ENCODE measurements at regions not wholly inside any gene's neighbourhood (a gene's known extent, or its start where the extent isn't known, plus 50 kb on each side); places are given as distances from the start of the nearest gene placed in this dataset.
A peak's percentile ranks its signal among the peaks of the same experiment; 100 is the strongest.
"Not testable (repeated sequence)": the region's sequence is repeated elsewhere in the genome, so short reads cannot be mapped to it uniquely, and the experiment has no call there.

DNA sequence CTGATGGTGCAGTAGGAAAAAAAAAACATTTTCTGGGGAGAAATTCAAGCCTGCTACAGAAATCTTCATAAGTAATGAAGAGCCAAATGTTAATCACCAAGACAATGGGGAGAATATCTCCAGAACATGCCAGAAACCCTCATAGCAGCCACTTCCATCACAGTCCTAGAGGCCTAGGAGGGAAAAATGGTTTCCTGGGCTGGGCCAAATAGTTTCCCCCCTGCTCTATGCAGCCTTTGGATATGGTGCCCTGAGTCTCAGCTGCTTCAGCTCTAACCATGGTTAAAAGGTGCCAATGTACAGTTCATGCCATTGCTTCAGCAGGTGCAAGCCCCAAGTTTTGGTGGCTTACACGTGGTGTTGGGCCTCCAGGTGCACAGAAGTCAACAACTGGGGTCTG, 113.1 kb downstream of the ZNF648 start:
- no peak for DNase-seq (ENCODE audit: low spot score)

DNA sequence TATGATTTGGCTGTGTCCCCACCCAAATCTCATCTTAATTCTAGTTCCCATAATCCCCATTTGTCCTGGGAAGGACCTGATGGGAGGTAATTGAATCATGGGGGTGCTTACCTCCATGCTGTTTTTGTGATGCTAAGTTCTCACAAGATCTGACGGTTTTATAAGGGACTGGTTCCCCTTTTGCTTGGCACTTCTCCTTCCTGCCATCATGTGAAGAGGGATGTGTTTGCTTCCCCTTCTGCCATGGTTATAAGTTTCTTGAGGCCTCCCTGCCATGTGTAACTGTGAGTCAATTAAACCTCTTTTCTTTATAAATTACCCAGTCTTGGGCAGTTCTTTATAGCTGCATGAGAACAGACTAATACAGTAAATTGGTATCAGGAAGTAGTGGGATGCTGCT, 114.1 kb downstream of the ZNF648 start:
- DNase-seq (ENCODE audit: low spot score): no peak

DNA sequence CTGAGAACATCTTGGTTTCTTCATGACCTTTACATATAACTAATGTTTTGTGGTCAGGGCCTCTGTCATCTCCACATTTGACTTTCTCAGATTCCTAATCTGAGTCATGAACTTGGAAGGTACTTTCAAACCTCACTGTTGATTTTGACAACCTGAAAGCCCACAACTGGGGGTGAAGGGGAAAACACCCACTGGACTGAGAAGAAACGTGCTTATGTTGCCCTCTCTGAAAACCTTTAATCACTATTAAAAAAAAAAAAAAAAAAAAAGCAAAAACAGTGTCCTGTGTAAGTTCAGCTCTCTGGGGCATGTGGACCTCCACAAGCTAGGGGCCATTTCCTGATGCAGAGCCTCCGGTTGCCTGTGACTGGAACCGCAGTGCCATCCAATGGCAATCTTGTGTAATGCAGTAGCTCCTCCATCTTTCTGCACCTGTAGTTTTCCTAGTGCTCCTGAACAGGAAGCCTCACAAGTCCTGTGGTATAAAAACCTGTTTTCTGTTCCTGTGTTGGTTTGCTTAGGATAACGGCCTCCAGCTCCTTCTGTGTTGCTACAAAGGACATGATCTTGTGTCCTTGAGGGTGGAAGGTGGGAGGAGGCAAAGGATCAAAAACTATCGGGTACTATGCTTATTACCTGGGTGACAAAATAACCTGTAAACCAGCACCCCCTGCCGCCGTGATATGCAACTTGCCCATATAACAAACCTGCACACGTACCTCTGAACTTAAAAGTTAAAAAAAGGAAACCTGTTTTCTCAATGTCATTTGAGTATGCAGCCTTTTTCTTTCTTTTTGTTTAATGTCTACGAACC, 124.5 kb downstream of the ZNF648 start:
- peak; percentile 6 for DNase-seq (ENCODE audit: low spot score)

DNA sequence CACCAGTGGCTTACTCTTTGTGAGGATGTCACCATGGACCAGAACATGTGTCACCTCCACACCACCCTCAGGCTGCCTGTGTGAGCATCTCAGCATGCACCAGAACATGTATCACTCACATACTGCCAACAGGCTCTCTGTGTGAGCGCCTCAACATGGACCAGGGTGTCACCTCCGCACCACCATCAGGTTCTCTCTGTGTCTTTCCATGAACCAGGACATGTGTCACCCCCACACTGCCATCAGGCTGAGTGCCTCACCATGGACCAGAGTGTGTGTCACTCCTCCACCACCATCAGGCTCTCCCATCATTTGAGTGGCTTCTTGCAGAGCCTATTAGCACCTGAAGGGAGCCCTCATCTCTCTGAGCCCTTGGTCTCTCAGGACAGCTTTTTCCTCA, 125.2 kb downstream of the ZNF648 start:
- DNase-seq (ENCODE audit: low spot score): no peak

DNA sequence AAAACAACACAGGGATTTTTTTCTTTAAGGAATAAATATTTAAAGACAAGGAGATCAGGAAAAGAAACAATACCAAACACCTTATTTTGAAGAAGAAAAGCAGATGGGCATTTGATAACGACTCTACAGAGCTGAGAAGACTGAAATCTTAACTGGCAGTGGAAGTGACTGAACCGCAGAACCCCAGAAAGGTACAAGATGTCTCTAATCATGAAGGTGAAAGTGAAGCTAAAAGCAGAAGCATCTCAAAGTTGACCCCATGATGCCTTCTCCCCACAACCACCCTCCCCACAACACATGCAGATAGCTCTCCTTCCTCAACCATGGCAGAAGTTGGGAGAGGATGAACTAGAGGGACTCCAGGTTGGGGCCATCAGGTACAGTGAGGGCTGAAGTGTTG, 129.6 kb downstream of the ZNF648 start:
- no peak for DNase-seq (ENCODE audit: low spot score)

DNA sequence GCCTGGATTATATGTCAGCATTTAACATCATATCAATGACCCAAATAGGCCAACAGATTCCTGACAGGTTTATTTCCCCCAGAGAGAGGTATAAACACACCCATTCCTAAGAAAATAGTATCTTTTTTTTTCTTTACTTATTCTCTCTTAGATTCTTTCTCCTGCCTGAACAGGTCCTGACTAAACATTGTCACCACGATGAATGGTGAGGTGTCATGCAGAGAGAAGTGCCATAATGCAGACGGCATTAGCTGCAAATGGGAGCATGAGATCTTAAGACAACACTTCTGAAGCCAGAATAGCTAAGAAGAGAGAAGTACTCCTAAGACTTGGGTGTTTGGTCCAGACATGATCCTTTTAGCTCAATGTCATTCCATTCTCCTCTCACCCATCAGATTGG, 131.3 kb downstream of the ZNF648 start:
- no peak for DNase-seq (ENCODE audit: low spot score)

DNA sequence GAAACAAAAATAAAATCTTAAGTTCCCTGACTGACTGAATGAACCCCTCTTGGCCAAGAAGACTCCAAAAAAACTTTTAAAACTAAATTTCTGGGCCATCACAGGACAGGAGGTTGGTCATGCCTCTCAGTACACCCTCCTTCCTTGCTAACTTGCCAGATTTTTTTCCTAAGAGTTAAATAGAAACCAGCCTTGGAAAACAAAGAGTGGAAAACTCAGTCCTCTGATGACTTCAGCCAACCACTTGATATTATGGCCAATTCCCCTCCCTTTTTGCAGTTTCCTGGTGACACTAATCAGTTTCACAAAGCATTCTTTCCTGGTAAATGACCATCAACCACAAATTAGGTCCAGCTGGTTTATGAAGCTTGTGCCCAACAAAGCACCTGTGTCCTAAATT, 134.8 kb downstream of the ZNF648 start:
- no peak for DNase-seq (ENCODE audit: low spot score)

DNA sequence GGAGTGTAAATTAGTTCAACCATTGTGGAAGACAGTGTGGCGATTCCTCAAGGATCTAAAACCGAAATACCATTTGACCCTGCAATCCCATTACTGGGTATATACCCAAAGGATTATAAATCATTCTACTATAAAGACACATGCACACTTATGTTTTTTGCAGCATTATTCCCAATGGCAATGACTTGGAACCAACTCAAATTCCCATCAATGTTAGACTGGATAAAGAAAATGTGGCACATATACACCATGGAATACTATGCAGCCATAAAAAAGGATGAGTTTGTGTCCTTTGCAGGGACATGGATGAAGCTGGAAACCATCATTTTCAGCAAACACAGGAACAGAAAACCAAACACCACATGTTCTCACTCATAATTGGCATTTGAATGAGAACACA, 137.5 kb downstream of the ZNF648 start:
- not testable (repeated sequence) for DNase-seq (ENCODE audit: low spot score)

DNA sequence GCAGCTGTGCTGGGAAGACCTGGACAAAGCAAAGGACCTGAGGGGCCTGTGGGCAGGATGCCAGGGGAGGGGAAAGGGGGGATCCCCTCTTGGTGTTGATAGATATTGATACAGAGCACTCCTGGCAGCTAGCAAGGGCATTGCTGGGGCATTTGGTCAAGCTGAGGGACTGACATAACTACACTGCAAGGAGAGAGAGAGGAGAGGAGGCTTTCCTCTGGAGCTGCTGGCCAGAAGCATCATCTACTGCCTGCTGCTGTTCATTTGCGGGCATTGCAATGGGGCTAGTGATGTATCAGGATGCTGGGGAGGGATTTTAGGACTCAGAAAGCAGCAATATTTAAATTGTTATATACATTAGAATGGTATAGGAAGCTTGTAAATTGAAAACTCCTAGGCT, 142.0 kb downstream of the ZNF648 start:
- DNase-seq (ENCODE audit: low spot score): no peak

DNA sequence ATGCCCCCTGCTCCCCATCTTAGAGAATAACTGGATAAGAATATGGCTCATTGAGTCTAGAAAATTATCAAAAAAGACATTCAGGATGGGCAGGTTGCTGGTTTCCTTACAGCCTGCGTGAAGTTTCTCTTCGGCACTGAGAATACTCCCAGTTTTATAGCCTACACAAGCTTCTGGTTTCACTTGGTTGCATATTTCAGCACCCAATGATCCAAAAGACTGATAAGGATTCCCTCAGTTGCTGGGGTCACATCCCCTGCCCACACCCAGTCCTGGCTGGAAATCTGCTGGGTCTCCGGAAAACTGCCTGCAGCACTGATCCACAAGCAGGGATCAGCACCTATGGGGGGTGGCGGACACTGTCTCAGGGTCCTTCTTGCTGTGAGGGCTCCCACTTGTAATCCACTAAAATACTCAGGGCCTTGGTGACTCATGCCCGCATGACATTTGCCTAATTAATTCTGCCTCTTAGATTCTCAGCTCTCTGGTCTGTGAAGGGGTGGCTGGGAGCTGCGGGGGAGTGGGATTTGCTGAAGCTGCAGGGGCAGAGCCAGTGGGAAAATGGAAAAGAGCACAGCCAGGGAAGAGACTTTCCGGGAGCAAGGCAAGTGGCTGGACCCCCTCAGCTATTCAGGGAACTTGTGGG, 142.5 kb downstream of the ZNF648 start:
- no peak for DNase-seq (ENCODE audit: low spot score)

DNA sequence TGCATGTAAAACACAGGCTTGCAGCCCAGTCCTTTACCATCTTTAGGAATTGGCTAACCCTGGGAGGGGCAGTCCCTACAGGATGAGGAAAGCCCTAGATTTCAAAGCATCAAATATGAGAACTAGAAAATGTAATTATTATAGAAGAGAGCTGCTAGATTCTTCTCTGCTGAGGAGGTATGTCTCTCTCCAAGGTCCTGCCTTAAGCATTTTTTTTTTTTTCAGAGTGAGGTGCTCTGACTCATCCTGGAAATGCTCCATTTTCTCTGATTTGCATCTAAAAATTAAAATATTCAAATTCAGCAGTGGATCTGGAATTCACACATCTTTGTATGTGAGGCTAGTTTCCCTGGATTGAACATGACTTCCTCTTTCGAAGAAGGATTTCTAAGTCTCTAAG, 149.8 kb downstream of the ZNF648 start:
- no peak for DNase-seq (ENCODE audit: low spot score)

DNA sequence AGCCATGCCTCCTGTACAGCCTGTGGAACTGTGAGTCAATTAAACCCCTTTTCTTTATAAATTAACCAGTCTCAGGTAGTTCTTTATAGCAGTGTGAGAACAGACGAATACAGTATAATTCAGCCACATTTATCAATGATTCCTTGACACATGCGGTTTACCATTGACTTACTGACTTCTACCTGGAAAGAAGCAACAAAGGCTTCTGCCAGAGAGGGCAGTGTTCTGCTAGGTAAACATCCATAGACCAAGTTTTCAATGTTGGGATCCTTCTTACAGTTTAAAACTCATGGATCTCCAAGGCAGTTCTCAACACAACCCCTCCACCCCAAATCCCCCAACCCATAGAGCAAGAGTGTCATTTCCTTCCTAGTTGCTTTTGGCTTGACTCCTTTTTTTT, 150.6 kb downstream of the ZNF648 start:
- no peak for DNase-seq (ENCODE audit: low spot score)

DNA sequence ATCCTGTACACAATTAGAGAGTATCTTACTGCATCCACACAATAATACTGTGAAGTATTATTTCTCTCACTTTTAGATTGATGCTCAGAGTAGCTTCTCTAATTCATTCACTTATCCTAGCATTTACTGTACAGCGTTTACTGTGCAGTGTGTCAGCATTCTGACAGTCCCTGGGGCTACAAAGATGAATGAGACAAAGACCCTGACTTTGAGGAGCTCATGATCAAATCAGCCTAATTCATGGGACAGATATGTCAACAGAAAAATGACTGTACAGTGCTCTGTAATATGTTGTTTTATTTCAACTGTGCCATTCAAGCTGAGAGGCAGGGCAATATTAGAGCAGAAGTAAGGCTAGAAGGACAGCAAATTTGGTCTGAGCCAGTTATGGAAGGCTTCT, 152.5 kb downstream of the ZNF648 start:
- DNase-seq (ENCODE audit: low spot score): no peak

DNA sequence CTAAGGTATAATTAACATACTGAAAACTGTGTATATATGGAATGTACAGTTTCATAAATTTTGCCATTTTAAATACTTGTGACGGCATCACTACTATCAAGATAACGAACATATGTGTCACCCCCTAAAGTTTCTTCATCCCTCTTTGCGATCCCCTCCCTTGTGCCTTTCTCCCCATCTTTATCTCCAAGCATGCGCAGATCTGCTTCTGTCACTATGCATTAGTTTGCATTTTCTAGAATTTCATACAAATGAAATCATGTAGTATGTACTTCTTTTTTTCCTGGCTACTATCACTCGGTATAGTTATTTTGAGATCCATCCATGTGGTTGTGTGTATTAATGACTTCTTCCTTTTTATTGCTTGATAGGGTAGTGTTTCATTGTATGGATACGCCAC, 154.9 kb downstream of the ZNF648 start:
- no peak for DNase-seq (ENCODE audit: low spot score)

DNA sequence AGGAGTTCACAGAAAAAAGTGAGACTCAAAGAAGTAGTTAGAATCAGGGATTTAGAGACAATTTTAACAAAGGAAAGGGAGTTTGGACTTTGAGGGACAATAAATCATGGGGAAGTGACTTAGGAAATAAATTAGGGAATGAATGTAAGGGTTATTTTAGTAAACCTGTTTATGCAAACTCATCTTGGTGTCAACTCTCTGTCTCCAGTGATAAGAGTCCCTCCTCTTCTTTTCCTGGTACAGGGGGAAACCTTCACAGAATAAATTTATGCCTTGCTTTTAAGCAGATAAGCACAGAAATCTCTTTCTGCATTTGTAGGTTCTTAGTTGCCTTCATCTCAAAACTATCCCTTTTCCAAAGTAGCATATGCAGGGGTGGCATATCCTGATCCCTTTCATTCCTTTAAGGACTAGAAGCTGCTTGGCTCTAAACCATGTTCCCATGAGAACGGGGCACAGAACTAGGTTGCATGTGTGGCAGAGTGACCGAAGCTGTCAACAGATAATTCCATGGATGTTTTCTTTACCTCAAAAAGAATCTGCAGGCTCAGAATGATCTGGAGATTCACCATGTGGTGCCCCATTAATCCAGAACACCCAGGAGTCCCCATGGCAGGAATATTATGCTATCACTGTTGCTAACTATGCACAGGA, 155.4 kb downstream of the ZNF648 start:
- DNase-seq (ENCODE audit: low spot score): no peak

DNA sequence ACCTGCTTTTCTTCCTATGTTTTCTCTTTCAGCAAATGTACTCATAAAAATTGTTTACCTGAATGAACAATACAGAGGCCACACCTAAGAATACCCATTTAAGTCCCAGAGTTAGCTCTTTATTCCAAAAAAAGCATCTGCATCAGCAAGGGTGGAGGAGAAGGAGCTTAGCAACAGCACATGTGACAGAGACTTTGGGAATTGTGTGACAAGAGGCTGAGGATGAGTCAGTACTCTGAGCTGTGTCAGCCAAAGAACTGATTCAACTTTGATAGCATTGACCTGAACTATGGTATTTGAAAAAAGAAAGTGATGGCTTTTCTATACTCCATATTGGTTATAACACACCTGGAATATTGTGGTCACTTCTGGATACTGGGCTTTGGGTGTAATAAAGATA, 162.7 kb downstream of the ZNF648 start:
- no peak for DNase-seq (ENCODE audit: low spot score)

DNA sequence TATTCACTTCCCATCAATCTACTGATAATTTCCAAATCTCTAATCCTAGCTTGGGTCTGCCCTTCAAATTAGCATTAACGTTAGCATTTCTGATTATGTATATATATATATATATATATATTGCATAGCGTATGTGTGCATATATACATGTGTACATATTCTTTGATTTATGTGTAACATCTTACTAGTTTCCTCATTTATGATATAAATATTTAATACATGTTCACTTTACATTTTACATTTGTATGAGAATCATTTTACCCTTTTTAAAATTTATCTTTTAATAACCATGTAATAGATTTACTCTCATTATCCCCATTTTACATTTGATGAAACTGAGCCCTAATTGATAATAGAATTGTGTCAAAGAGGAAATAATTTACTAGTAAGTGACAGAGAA, 164.7 kb downstream of the ZNF648 start:
- no peak for DNase-seq (ENCODE audit: low spot score)

DNA sequence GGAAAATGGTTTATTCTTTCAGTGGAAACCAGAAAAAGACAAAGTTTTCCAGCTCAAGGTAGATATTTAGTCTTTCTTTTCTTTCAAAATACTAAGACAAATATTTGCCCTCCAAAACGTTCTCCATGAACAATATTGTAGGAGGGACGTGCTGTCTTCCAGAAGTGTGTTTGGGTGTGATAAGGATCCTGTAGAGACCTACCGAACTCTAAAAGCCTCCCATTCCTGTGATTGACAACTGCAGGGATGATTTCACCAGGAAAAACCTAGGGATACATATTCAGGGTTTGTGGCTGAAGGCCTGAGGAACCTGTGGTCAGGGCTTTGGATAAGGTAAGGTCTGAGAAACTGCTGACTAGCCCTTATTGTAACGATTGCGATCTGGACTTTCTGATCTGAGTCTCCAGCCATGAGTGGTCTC, 167.1 kb downstream of the ZNF648 start:
- DNase-seq (ENCODE audit: low spot score): no peak

DNA sequence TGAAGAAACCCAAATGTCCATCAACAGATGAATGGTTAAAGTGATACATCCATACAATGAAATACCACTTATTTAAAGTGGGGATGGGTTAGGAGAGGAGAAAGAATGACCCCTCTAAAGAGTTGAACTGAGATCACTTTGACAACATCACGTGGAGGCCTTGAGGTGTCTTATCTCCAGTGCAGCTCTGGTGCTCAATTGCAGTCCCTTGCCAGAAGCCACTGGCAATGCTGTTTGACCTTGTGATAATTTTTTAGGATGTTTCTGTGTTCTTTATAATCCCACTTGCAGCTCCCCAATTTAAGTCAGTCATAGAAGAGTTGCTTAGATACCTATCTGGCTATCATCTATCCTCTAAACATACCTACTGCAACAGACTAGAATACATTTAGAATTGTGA, 167.6 kb downstream of the ZNF648 start:
- no peak for DNase-seq (ENCODE audit: low spot score)

DNA sequence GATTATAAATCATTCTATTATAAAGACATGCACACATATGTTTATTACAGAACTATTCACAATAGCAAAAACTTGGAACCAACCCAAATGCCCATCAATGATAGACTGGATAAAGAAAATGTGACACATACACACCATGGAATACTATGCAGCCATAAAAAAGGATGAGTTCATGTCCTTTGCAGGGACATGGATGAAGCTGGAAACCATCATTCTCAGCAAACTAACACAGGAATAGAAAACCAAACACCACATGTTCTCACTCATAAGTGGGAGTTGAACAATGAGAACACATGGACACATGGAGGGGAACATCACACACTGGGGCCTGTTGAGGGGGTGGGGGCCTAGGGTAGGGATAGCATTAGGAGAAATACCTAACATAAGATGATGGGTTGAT, 168.4 kb downstream of the ZNF648 start:
- not testable (repeated sequence) for DNase-seq (ENCODE audit: low spot score)

DNA sequence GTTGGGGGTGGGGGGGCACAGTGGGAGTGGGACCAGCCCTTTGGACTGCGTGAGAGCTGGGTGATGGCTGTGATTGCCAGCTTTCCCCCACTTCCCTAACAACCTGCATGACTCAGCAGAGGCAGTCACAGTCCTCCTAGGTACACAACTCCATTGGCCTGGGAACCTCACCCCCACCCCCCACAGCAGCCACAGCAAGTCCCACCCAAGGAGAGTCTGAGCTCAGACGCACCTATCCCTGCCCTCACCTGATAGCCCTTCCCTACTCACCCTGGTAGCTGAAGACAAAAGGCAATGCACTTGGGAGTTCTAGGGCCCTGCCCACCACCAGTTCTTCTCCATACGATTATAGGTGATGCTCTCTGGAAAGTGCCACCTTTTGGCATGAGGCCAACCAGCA, 188.9 kb downstream of the ZNF648 start:
- no peak for DNase-seq (ENCODE audit: low spot score)

DNA sequence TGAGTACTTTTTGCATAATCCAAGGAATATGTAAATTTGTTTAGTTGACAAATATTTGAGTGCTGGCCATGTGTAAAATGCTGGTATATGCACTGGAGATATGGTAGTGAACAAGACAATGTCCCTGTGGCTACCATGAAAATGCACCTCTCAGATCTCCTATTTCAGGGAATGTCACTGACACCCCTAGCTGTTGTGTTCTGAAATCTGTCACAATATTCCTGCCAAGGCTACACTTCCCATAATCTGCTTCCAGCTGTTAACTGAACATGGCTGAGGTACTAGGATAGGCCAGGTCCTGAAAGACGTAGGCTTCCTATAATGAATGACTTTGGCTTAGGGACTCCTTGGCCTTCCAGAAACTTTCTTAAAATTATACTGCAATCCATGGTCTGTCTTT, 197.8 kb downstream of the ZNF648 start:
- no peak for DNase-seq (ENCODE audit: low spot score)

DNA sequence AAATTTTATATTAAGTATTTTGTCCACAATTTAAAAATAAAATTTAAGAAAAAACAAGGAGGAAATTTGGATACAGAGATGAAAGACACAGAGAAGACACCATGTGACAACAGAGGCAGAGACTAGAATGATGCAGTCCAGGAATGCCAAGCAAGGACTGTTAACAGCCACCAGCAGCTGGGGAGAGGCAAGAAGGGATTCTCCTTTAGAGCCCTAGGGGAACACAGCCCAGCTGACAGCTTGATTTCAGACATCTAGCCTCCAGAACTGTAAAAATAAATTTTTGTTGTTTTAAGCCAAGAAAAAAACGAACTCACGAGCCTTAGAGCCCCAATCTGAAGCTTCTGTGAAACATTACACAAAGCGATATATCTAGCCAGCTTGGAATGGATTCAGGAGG, 198.5 kb downstream of the ZNF648 start:
- DNase-seq (ENCODE audit: low spot score): no peak
